Smooth muscle cell (in vitro differentiated cells): ENCODE measurements at regions not wholly inside any gene's neighbourhood (a gene's known extent, or its start where the extent isn't known, plus 50 kb on each side); places are given as distances from the start of the nearest gene placed in this dataset.

Experiments used
- DNase-seq: peaks from one replicate; lab custom pipeline; 2025; ENCODE audit not compliant: unreplicated experiment; lab: John Stamatoyannopoulos, UW
- H2AFZ ChIP-seq: fragments of 200-600 bp; sonication (generic); 2 replicates; pipeline ENCODE4 v1.6.0; 2016; ENCODE audit warnings: antibody characterized with exemption, low read depth, mild to moderate bottlenecking
- H3F3A ChIP-seq: fragments of 200-600 bp; sonication (generic); 2 replicates; pipeline ENCODE4 v1.6.0; 2017; ENCODE audit warnings: antibody characterized with exemption, low read depth
- H3K27ac ChIP-seq: fragments of 200-600 bp; sonication (generic); 2 replicates; pipeline ENCODE4 v1.5.1; 2016; ENCODE audit warnings: low read depth, mild to moderate bottlenecking
- H3K27me3 ChIP-seq: fragments of 200-600 bp; sonication (generic); 2 replicates; pipeline ENCODE4 v1.6.1; 2016; ENCODE audit warnings: low read depth, mild to moderate bottlenecking
- H3K36me3 ChIP-seq: fragments of 200-600 bp; sonication (generic); 2 replicates; pipeline ENCODE4 v1.5.1; 2016; ENCODE audit warnings: low read depth
- H3K4me1 ChIP-seq: fragments of 200-600 bp; sonication (generic); 2 replicates; pipeline ENCODE4 v1.5.1; 2016; ENCODE audit warnings: low read depth
- H3K4me2 ChIP-seq: fragments of 200-600 bp; sonication (generic); 2 replicates; pipeline ENCODE4 v1.6.0; 2016; ENCODE audit warnings: mild to moderate bottlenecking
- H3K4me3 ChIP-seq: fragments of 200-600 bp; sonication (generic); 2 replicates; pipeline ENCODE4 v1.5.1; 2016; ENCODE audit warnings: mild to moderate bottlenecking
- H3K79me2 ChIP-seq: fragments of 200-600 bp; sonication (generic); 2 replicates; pipeline ENCODE4 v1.6.0; 2016; ENCODE audit warnings: low read depth, mild to moderate bottlenecking
- H3K9ac ChIP-seq: fragments of 200-600 bp; sonication (generic); 2 replicates; pipeline ENCODE4 v1.6.0; 2016; ENCODE audit warnings: low read depth
- H3K9me3 ChIP-seq: fragments of 200-600 bp; sonication (generic); replicated peaks from 2 replicates; pipeline ENCODE4 v1.5.1; 2016; ENCODE audit warnings: low read depth
- H4K20me1 ChIP-seq: fragments of 200-600 bp; sonication (generic); 2 replicates; pipeline ENCODE4 v1.6.0; 2016; ENCODE audit warnings: low read depth
- WGBS: methylation state at CpG from one replicate; pipeline ENCODE4 v1.1.7; 2016; ENCODE audit warnings: low lambda C conversion rate; 5-methylcytosine and 5-hydroxymethylcytosine counted together
- TF ChIP-seq, protein P1 (sequence below): fragments of 200-600 bp; sonication (generic); IDR thresholded peaks from 2 replicates; pipeline ENCODE4 v1.5.1; 2017; ENCODE audit warnings: borderline replicate concordance, mild to moderate bottlenecking, antibody characterized with exemption; ENCODE audit not compliant: insufficient read depth, poor library complexity, severe bottlenecking

DNA sequence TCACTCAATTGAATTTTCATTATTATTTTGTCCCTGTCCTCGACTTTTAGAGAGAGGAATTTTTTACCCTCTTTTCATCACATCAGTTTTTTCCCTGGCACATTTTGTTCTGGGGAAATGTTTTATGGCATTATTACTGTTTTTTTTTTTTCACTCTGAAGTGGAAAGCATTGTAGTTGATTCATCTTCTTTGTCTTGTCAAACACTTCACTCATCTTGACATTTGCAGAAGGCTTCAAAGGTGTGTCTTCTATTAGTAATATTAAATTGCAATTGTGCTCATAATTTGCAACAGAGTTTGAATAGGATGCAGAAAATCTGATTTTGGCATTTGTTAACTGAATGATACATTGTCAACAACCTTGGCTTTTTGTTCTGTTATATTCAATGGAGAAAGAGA lies 545.4 kb upstream of the ARX start:
- Histone ChIP-seq H3K4me1 (no peaks in the 10 kb centered on the region), H3K36me3 (no peaks in the 10 kb centered on the region), H3K27me3 (no peaks in the 10 kb centered on the region), H3F3A (no peaks in the 10 kb centered on the region), H3K27ac (no peak overlapping the region), H3K79me2 (no peaks in the 10 kb centered on the region), H2AFZ (no peak overlapping the region), H3K4me3 (no peak overlapping the region), H3K9ac (no peak overlapping the region), H4K20me1 (no peaks in the 10 kb centered on the region), H3K9me3 (no peaks in the 10 kb centered on the region), H3K4me2 (no peak overlapping the region)
- TF ChIP-seq, protein P1, sequence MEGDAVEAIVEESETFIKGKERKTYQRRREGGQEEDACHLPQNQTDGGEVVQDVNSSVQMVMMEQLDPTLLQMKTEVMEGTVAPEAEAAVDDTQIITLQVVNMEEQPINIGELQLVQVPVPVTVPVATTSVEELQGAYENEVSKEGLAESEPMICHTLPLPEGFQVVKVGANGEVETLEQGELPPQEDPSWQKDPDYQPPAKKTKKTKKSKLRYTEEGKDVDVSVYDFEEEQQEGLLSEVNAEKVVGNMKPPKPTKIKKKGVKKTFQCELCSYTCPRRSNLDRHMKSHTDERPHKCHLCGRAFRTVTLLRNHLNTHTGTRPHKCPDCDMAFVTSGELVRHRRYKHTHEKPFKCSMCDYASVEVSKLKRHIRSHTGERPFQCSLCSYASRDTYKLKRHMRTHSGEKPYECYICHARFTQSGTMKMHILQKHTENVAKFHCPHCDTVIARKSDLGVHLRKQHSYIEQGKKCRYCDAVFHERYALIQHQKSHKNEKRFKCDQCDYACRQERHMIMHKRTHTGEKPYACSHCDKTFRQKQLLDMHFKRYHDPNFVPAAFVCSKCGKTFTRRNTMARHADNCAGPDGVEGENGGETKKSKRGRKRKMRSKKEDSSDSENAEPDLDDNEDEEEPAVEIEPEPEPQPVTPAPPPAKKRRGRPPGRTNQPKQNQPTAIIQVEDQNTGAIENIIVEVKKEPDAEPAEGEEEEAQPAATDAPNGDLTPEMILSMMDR: no peak
- DNase-seq: no peak
- 42% methylated on average over 1 of the region's 1 CpG for WGBS

DNA sequence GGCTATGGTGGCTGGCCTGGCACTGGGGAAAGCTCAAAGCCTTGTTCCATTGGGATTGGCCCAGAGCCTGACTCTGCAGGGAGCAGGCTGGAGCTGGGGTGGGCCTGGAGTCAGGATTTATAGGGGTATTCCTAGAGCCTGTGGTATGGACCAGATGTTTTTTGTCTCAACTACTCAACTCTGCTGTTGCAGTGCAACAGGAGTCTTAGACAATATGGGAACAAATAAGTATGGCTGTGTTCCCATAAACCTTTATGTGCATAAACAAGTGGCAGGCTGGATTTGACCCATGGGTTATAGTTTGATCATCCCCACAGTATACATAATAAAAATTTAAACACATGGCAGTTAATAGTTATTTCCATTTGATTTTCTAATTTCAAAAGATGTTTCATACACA lies 557.9 kb upstream of the ARX start:
- H3K27ac ChIP-seq: no peak overlapping the region
- no peaks in the 10 kb centered on the region for H3K9me3 ChIP-seq
- no peaks in the 10 kb centered on the region for H3K36me3 ChIP-seq
- no peak overlapping the region for H3K9ac ChIP-seq
- no peak overlapping the region for H3K4me3 ChIP-seq
- no peaks in the 10 kb centered on the region for H3F3A ChIP-seq
- H3K27me3 ChIP-seq: no peaks in the 10 kb centered on the region
- H3K4me2 ChIP-seq: no peak overlapping the region
- no peak for DNase-seq
- H3K79me2 ChIP-seq: no peaks in the 10 kb centered on the region
- no peak overlapping the region for H2AFZ ChIP-seq
- TF ChIP-seq, protein P1: no peak
- no peaks in the 10 kb centered on the region for H4K20me1 ChIP-seq
- H3K4me1 ChIP-seq: no peaks in the 10 kb centered on the region

DNA sequence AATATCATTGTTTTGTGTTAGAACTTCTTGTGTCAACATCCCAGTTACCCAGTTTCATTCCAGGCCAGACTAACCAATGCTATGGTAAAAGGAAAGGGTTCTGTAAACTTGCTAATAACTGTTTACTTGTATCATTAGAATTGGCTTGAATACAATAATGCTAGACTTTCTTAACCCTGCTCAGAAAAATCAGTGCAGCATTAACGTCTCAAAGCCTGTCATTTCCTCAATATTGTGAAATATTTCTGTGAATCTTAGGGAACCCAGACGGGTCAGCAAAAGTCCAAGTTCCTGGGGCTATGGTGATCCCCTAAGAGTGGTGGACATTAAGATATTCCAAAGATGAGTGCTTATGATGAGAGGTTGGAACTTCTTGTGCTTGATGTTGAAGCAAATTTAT lies 541.2 kb upstream of the MAGEB18 start:
- 40% methylated on average over 2 of the region's 2 CpGs for WGBS
- H3K4me2 ChIP-seq: no peak overlapping the region
- H3K4me1 ChIP-seq: no peaks in the 10 kb centered on the region
- H3K9me3 ChIP-seq: no peaks in the 10 kb centered on the region
- no peaks in the 10 kb centered on the region for H4K20me1 ChIP-seq
- TF ChIP-seq, protein P1: no peak
- no peaks in the 10 kb centered on the region for H3K36me3 ChIP-seq
- H3K27me3 ChIP-seq: no peaks in the 10 kb centered on the region
- H3K27ac ChIP-seq: no peak overlapping the region
- H3K9ac ChIP-seq: no peak overlapping the region
- H2AFZ ChIP-seq: no peak overlapping the region
- no peak overlapping the region for H3K4me3 ChIP-seq
- no peaks in the 10 kb centered on the region for H3K79me2 ChIP-seq
- no peaks in the 10 kb centered on the region for H3F3A ChIP-seq
- no peak for DNase-seq

DNA sequence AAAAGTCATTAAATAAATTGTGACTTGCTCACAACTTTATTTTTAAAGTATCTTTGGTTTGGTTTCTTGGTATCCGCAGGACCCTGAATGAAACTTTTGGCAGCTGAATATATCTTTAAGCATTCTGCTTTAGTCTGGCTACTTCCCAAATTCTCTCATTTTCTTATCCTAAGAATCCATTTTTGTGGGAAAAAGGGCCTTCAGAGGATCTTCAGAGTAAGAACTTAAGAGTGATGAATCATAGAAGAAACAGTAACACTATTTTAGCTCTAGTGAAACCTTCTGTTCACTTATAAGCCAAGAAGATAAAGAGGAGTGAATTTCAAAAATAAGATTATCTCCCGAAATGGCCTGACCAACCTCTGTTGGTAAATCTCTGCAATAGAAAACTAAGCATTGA lies 540.6 kb upstream of the MAGEB18 start:
- no peaks in the 10 kb centered on the region for H3K9me3 ChIP-seq
- H3F3A ChIP-seq: no peaks in the 10 kb centered on the region
- H3K4me3 ChIP-seq: no peak overlapping the region
- no peak overlapping the region for H2AFZ ChIP-seq
- no peak overlapping the region for H3K4me2 ChIP-seq
- H4K20me1 ChIP-seq: no peaks in the 10 kb centered on the region
- WGBS: 56% methylated on average over 2 of the region's 2 CpGs
- no peak overlapping the region for H3K9ac ChIP-seq
- no peak overlapping the region for H3K27ac ChIP-seq
- TF ChIP-seq, protein P1: no peak
- no peaks in the 10 kb centered on the region for H3K4me1 ChIP-seq
- no peak for DNase-seq
- H3K36me3 ChIP-seq: no peaks in the 10 kb centered on the region
- no peaks in the 10 kb centered on the region for H3K79me2 ChIP-seq
- H3K27me3 ChIP-seq: no peaks in the 10 kb centered on the region
